ENCODE measurements at regions not wholly inside any gene's neighbourhood (a gene's known extent, or its start where the extent isn't known, plus 50 kb on each side); places are given as distances from the start of the nearest gene placed in this dataset.
A peak's percentile ranks its signal among the peaks of the same experiment; 100 is the strongest.

- TF ChIP-seq OVOL3 (tag by site-specific recombination; IDR thresholded peaks at IDR 0.05): no peak
- TF ChIP-seq ZNF704 (tag by site-specific recombination; IDR thresholded peaks at IDR 0.05): no peak
- no peak for TF ChIP-seq TCF7L2 (IDR thresholded peaks at IDR 0.05; ENCODE audit: borderline replicate concordance, low read depth, low read length)
- TF ChIP-seq CTCF (tag by site-specific recombination; IDR thresholded peaks at IDR 0.05): no peak
- no peak for TF ChIP-seq ZNF433 (tag by site-specific recombination; IDR thresholded peaks at IDR 0.05; ENCODE audit: low read depth)
These were observed 1217.5 kb downstream of the DIAPH3 start (continued) for GRCh38 chr13:58946274-58946673.

- ChIA-PET CTCF (no interaction called here), POLR2A (no interaction called here)
- Histone ChIP-seq H3K27ac (ENCODE audit: extremely low read depth, low read depth, low read length) (no peak overlapping the region), H3K9me3 (ENCODE audit: control insufficient read depth, insufficient read depth, low read depth, low read length) (no peaks in the 10 kb centered on the region), H3K4me3 (ENCODE audit: low read depth, low read length) (no peak overlapping the region), H3K36me3 (ENCODE audit: control insufficient read depth in 2 of 2, insufficient read depth in 1 of 2, low read length in 2 of 2) (no peaks in the 10 kb centered on the region), H3K4me1 (ENCODE audit: control insufficient read depth, insufficient read depth, low read length) (no peaks in the 10 kb centered on the region)
- no peak for TF ChIP-seq ZNF76 (tag by site-specific recombination; IDR thresholded peaks at IDR 0.05; ENCODE audit: borderline replicate concordance, low read depth)
- no peak for TF ChIP-seq ZNF169 (tag by site-specific recombination; IDR thresholded peaks at IDR 0.05)
- peak; percentile 90 for TF ChIP-seq SETDB1 (IDR thresholded peaks at IDR 0.05; ENCODE audit: insufficient read length, low read length)
- TF ChIP-seq TRIM28 (IDR thresholded peaks at IDR 0.05; ENCODE audit: borderline replicate concordance, low read length): peak; percentile 57; the same call in 1 of the 2 replicates
- TF ChIP-seq ZNF473 (tag by site-specific recombination; IDR thresholded peaks at IDR 0.05): no peak
- TF ChIP-seq ZSCAN18 (tag by site-specific recombination; IDR thresholded peaks at IDR 0.05): no peak
- TF ChIP-seq ZNF16 (tag by site-specific recombination; IDR thresholded peaks at IDR 0.05; ENCODE audit: low read depth): no peak
- no peak for TF ChIP-seq PRDM1 (tag by site-specific recombination; IDR thresholded peaks at IDR 0.05)
- TF ChIP-seq IKZF3 (tag by site-specific recombination; IDR thresholded peaks at IDR 0.05): no peak
- no peak for TF ChIP-seq REST (tag by site-specific recombination; IDR thresholded peaks at IDR 0.05)
- TF ChIP-seq ZNF670 (tag by site-specific recombination; IDR thresholded peaks at IDR 0.05; ENCODE audit: low read depth): no peak
These were observed 1214.1 kb downstream of the DIAPH3 start for GRCh38 chr13:58949646-58950045.

- no peaks in the 10 kb centered on the region for H3K36me3 ChIP-seq (ENCODE audit: control insufficient read depth in 2 of 2, insufficient read depth in 1 of 2, low read length in 2 of 2)
- POLR2A ChIA-PET: no interaction called here
- H3K9me3 ChIP-seq (ENCODE audit: control insufficient read depth, insufficient read depth, low read depth, low read length): no peaks in the 10 kb centered on the region
- no peaks in the 10 kb centered on the region for H3K4me1 ChIP-seq (ENCODE audit: control insufficient read depth, insufficient read depth, low read length)
- no peak overlapping the region for H3K27ac ChIP-seq (ENCODE audit: extremely low read depth, low read depth, low read length)
- H3K4me3 ChIP-seq (ENCODE audit: low read depth, low read length): no peak overlapping the region
- CTCF ChIA-PET: no interaction called here
- no peak for TF ChIP-seq KLF1 (tag by site-specific recombination; IDR thresholded peaks at IDR 0.05)
- no peak for TF ChIP-seq SCRT2 (tag by site-specific recombination; IDR thresholded peaks at IDR 0.05)
- no peak for TF ChIP-seq ZNF350 (tag by site-specific recombination; IDR thresholded peaks at IDR 0.05)
- no peak for TF ChIP-seq ZNF19 (tag by site-specific recombination; IDR thresholded peaks at IDR 0.05; ENCODE audit: low read depth)
- no peak for TF ChIP-seq ZNF701 (tag by site-specific recombination; IDR thresholded peaks at IDR 0.05)
- no peak for TF ChIP-seq HOXA7 (CRISPR knock-in tag; IDR thresholded peaks at IDR 0.05; ENCODE audit: borderline replicate concordance)
- no peak for TF ChIP-seq ZNF221 (tag by site-specific recombination; IDR thresholded peaks at IDR 0.05; ENCODE audit: borderline replicate concordance)
- no peak for TF ChIP-seq ZNF112 (tag by site-specific recombination; IDR thresholded peaks at IDR 0.05)
- no peak for TF ChIP-seq ZNF2 (tag by site-specific recombination; IDR thresholded peaks at IDR 0.05)
- TF ChIP-seq EGR2 (tag by site-specific recombination; IDR thresholded peaks at IDR 0.05; ENCODE audit: low read depth): no peak
- TF ChIP-seq ZNF629 (tag by site-specific recombination; IDR thresholded peaks at IDR 0.05): no peak
These were observed 1212.8 kb downstream of the DIAPH3 start for GRCh38 chr13:58950911-58951310.

Measured in HEK293 (cell line).